ENCODE measurements at regions not wholly inside any gene's neighbourhood (a gene's known extent, or its start where the extent isn't known, plus 50 kb on each side); places are given as distances from the start of the nearest gene placed in this dataset.

GRCh38 chr10:121071901-121072300, 220.7 kb downstream of the WDR11 start:
- no peak for DNase-seq (ENCODE audit: low read depth)

- no peak for DNase-seq (ENCODE audit: low read depth)
Observed at GRCh38 chr10:121073728-121074127, 222.6 kb downstream of the WDR11 start.

- no peak for DNase-seq (ENCODE audit: low read depth)
Observed at GRCh38 chr10:121076776-121077715, 225.9 kb downstream of the WDR11 start.

- no peak for DNase-seq (ENCODE audit: low read depth)
Observed at GRCh38 chr10:121078036-121078435, 226.9 kb downstream of the WDR11 start.

DNA sequence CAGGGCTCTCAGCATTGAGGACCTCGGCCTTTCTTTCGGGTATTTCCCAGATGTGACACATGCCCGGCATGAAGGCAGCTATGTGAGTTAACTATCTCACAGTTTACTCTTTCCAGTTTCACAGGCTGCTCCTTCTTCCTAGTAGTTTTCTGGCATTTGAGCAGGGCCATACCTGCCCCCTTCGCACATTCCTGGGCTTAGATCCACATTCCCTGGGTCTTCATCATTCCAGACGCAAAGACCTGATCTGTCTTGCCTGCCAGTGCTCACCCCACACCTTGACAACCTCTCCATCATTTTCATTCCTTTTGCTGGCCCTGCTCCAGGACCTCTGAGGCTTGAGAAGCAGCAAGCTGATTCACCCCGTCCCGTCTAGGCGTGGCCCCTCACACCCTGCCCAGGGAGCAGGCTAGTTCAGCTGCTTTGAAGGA, 227.5 kb downstream of the WDR11 start:
- no peak for DNase-seq (ENCODE audit: low read depth)

GRCh38 chr10:121079226-121079625, 228.1 kb downstream of the WDR11 start:
- no peak for DNase-seq (ENCODE audit: low read depth)

- DNase-seq (ENCODE audit: low read depth), result no peak
Observed at GRCh38 chr10:121080281-121080891, 229.2 kb downstream of the WDR11 start.

DNA sequence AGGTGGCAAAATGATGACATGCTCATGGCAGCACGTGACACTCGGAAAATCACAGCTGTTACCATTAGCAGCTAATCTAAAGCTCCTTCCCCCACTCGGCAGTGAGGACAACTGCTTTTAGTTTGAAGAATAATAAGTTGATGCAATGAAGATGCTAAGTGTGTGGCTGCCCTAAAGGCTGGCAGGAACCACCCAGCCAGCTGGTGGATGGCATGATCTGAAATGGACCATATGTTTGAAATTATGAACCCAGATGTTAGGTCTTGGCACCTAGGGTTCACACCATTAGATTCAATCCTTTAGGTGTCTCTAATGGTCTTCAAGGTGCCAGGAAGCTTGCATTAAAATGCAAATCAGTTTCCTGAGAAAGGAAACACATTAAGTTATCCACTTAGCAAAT, 230.1 kb downstream of the WDR11 start:
- DNase-seq (ENCODE audit: low read depth), result no peak

DNA sequence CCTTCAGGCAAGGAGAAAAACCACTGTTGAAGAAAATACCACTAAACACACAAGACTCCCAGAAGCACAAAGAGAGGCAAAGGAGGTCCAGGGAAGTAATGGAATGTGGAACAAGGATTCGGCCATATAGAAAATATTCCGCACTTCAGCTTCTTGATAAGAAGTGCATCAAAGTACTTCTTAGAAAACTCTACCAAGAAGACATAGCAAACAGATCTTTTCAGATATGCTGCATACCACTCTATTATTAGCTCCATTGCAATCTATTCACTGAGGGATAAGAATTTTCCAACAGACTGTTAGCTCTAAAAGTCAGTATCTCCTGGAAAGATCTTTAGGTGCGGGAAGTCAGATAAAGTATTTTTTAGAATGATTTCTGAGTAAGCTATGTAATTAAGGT, 231.8 kb downstream of the WDR11 start:
- DNase-seq (ENCODE audit: low read depth), result no peak

DNA sequence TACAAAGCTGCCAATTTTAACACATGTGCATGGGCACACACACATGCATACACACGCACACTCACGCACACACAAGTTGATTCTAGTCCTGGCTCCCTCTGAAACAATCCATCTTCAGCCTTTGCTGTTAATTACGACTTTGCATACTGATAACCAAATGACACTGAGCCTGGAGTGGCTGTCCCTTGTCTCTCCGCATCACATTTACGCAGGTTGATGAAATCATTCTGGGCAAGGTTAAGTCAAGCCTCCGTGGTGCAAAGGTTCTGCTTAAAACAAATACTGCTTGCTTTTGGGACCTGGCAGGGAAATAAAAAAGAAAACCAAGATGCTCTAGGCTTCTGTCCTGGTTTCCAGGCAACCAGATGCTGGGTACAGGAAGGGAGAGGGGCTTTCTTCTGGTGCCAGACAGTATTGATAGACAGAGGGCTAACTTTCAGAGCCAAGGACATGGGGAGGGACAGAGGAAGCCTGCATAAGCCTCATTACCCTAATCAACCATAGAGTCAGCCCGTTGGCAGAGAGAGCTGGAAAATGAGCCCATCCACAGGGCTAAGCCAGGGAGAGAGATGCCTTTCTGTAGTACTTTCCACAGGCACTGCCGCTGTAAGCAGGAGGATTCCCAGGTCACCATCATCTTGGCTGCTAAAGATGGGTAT, 233.0 kb downstream of the WDR11 start:
- DNase-seq (ENCODE audit: low read depth), result no peak

DNA sequence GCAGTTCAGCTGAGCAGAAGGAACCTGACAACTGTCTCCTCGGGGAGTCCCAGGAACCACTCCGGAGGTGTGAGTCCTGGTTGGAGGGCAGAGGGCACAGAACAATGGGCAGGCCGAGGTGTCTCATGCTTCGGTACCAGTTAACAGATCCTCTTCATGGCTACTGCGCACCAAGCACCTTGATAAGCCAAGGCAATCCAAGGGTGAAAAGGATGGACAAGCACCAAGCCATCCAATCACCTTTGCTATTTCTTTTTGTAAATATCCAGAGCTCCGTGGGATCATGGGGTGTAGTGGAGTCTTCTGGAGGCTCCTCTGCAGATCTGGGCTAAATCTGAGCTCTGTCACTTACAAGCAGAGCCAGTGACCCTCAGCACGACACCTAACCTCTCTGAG, 233.5 kb downstream of the WDR11 start:
- DNase-seq (ENCODE audit: low read depth), result no peak

GRCh38 chr10:121085367-121085766, 234.2 kb downstream of the WDR11 start:
- DNase-seq (ENCODE audit: low read depth), result no peak

DNA sequence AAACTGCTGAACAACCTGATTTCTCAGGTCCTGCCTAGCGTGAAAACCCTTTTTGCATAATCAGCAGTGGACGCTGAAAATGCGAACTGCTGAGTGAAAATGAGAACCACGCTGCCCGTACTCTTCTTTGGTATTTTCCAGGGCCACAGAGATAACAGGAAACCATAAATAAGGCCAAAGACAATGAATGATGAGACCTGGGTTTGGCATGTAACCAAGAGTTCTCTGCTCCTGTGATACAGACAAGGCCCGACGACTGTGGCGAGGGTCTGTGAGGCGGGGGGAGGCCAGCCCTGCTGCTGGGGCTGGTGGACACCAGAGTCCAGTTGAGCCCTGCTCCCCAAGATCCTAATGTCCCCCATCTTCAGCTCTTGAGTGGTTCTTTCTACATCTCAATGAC, 236.0 kb downstream of the WDR11 start:
- no peak for DNase-seq (ENCODE audit: low read depth)

DNA sequence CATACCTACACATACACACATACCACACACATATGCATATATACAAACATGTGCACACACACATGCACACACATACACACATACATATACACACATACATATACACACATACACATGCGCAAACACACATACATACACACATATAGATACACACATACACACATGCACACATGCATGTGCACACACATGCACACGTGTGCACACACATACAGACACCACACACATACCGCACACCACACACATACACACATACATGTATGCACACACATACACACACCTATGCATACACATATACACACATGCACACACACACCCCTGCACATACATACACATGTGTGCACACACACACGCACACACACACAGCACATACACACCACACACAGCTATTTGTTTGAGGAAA, 236.5 kb downstream of the WDR11 start:
- DNase-seq (ENCODE audit: low read depth), result no peak

- no peak for DNase-seq (ENCODE audit: low read depth)
Observed at GRCh38 chr10:121088524-121088923, 237.4 kb downstream of the WDR11 start.

DNA sequence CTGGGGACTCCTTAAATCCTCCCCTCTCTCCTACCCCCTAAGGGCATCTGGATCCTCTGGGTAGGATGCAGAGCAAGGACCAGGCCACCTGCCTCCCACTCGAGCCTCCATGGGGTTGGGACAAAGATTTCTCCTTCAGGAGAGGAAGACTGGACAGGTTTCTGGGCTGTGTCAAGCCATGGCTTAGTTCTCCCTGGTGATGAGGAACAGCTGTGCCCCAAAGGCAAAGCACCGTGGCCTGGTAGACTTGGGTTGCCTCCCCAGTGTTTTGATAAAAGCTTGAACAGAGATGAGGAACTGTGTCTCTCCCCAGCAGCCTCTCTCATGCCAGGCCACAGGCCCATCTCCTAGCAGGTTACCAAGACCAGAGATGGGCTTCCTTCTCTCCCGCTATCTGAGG, 238.3 kb downstream of the WDR11 start:
- no peak for DNase-seq (ENCODE audit: low read depth)

GRCh38 chr10:121091961-121092719, 241.0 kb downstream of the WDR11 start:
- DNase-seq (ENCODE audit: low read depth), result no peak

- DNase-seq (ENCODE audit: low read depth), result no peak
Observed at GRCh38 chr10:121092720-121093095, 241.5 kb downstream of the WDR11 start.

GRCh38 chr10:121096617-121097431, 245.7 kb downstream of the WDR11 start:
- no peak for DNase-seq (ENCODE audit: low read depth)

- no peak for DNase-seq (ENCODE audit: low read depth)
Observed at GRCh38 chr10:121098211-121098610, 247.0 kb downstream of the WDR11 start.

DNA sequence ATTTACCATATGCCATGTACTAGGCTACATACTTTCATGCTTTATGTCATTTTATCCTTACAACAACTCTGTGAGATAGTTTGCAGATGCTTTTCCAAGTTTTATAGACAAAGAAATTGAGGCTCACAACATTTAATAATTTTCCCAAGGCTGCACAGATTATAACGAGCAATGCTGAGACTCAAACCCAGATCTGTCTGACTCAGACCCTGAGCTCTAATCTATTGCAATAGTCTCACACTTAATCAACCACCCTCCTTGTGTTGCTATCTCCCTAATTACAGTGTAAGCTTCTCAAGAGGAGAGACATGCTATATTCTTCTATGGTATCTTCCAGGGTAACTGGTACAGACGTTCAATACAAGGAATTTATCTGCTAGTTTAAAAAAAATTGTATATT, 247.6 kb downstream of the WDR11 start:
- no peak for DNase-seq (ENCODE audit: low read depth)

Data from EH (cell line).